GM21447 (cell line): ENCODE measurements at regions not wholly inside any gene's neighbourhood (a gene's known extent, or its start where the extent isn't known, plus 50 kb on each side); places are given as distances from the start of the nearest gene placed in this dataset.

Source experiments
- ATAC-seq: cut with Tn5 transposase; IDR thresholded peaks from one replicate; pipeline ENCODE4 v1.9.1; 2021; ENCODE audit not compliant: unreplicated experiment

DNA sequence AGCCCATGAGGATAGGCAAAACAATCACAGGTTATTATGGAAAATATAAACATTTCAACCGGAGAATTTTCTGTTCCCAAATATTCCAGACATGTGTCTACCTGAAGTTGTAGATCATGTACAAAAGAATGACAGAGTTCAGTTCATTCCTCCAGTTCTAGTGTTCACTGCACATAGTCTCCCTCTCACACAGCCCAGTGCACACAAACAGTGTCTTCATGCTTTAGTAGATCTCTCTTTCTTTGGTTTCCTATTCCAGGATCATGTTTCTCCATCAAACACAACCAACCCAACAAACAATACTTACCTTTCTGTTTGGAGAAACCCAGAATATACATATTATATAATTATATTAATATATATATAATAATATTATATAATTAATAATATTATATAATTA is 671.9 kb downstream of the TRIML1 start:
- no peak for ATAC-seq

DNA sequence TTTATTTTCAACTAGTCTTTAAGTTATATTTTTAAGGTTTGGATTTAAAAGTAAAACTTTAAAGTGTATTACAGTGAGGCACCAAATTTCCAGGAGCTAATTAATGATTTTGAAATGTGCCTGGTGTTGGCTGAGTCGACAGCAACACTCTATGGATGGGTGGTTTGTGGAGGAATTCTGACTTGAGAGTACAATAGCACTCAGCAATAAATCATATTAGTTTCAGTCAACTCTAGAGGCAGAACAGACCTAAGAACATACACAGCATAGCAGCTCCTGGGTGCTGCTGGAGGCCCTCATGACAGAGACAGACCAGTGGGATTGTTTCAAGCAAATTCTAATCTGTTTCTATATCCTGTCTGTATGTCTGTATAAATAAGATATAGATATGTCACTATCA is 673.4 kb downstream of the TRIML1 start:
- ATAC-seq = no peak

DNA sequence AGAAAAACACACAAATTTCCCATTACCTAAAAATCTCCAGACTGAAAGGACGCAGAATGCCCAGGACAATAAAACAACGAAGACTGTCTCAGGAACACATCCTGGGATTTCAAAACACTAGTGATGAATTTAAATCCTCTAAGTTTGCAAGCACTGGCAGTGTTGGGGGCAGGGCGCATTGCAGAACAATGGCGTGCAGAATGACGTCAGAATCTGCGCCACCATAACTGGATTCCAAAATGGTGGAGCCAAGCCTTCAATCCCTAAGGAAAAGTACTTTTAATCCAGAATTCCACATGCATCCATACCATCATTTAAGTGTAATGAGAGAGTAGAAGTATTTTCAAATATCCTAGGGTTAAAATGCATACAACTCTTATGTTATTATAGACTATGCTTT is 679.1 kb downstream of the TRIML1 start:
- ATAC-seq = no peak

DNA sequence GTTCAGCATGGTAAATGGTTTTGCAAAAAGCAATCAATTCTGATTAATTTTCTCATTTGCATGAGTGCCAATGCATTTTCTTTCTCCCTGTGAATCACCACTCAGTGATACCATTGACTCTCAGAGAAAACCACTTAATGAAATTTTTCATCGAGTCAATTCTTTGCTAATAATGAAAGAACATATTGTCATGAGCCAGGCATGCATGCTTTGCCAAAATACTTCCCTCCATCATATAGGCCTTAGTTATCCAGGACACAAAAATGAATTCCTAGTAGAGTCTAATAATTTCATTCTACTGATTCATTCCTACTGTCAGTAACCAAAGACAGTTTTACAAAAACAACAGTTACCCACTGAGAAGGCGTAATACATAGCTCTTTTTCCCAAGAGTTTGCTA is 680.0 kb downstream of the TRIML1 start:
- ATAC-seq = no peak

DNA sequence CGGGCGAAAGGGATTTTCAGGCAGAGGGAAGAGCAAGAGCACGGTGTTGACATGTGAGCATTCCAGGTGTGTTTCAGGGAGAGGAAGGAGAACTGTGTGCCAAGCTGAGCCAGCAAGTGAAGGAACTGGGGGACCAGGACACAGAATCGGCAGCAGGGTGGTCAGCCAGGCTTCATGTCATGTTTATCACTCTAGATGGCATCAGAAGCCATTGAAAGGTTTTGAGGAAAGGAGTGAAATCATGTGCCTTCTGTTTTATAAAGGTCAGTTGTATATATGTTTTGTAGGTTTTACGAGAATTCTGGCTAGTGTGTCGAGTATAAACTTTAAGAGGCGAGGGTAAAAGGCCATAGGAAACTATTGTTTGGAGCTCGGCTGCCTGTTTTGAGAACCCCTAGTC is 682.3 kb downstream of the TRIML1 start:
- ATAC-seq = no peak

DNA sequence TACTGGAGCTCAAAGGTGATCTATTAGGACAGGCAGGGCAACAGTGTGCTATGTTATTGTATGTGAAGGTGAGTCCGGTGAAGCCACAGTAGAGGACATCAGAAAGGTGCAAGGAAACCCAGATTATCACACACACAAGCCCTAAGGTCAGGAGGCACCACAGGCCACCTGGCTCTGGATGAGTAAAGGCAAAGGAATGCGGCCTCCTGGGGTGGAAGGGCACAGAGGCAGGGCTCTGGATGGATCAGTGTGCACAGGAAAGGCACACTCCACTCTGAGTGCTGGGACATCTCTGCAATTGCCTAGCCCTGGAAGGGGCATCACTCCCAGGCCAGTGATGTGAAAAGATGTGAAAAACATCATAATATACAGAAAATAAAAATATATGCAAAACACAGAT is 683.5 kb downstream of the TRIML1 start:
- no peak for ATAC-seq

DNA sequence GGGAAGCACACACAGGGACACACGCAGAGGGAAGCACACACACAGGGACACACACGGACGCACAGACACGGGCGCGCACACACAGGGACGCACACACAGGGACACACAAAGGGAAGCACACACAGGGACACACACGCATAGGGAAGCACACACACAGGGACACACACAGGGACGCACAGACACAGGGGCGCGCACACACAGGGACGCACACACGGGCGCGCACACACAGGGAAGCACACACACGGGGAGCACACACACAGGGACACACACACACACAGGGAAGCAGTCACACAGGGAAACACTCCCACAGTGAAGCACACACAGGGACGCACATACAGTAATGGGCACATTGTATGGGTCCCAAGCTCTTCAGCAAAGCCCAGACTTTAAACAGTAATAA is 685.3 kb downstream of the TRIML1 start:
- ATAC-seq = no peak

DNA sequence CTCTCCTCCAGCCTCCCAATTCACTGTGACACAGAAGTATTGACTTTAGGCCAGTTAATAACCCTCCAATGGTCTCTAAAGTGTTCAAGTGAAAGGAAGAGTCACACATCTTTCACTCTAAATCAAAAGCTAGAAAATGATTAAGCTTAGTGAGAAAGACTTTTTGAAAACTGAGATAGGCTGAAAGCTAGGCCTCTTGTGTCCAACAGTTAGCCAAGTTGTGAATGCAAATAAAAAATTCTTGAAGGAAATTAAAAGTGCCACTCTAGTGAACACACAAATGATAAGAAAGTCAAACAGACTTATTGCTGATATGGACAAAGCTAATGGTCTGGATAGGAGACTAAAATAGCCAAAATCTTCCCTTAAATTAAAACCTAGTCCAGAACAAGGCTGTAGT is 687.2 kb downstream of the TRIML1 start:
- ATAC-seq = no peak

DNA sequence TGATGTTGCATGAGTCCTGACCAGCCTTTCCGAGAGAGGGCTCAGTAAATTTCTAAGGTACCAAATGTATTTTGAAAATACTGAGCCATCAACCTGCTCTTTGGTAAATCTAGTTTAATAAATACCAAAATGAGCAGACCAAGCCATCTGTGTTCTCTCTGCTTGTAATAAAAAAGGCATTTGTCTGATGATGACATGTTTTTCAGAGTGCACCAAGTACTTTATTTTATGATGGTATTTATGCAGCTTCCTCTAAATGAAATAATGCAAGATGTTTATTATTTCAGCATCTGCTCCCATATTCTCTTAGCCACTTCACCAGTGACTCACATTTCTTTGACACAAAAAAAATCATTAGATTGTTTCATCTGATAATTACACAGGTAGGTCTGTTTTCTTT is 700.5 kb downstream of the TRIML1 start:
- no peak for ATAC-seq

DNA sequence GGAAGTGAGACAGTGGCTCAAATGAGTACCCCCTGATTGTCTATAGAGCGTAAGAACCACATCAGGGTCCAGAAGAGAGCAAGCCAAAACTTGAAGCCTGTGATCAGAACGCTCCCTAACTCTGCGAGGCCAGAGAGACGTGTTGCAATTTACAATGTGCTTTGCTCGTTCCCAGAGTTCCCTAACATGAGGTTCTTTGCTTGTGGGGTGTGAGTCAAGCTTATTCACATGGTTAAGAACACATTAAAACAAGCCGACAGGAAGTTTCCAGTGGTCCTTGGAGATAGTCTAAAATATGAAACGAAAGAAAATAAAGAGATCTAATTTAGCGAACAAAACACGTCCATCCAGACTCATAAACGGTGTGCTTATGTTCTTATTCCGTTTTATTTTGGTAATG is 702.3 kb downstream of the TRIML1 start:
- ATAC-seq = no peak

DNA sequence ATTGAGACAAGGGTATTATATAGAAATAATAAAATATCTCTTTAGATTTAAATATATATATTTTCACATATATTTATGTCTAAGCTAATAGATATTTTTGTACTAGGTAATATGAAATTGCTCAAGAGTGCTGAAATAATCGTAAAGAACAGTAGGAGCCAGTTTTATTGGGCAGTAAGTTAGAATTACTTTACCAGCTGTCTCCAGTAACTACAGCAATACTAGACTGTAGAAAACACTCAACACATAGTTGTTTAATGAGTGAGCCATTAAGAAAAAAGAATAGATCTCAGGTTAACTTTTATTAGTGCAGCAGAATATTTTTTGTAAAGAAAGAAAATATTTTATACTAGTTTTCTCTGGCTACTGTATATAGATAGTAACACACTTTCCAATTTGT is 715.2 kb downstream of the TRIML1 start:
- ATAC-seq = no peak

DNA sequence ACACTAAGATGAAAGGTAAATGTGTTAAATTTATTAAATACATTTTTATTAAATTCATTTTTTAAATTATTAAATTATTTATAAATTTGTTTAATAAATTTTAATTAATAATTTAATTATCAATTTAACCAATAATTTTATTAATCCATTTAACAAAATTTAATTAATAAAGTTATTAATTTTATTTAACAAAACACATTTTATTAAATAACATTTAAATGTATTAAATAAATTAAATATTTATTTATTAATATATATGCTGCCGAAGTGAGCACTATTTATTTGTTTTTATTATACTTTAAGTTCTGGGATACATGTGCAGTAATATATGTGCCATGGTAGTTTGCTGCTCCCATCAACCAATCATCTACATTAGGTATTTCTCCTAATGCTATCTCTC is 719.5 kb downstream of the TRIML1 start:
- ATAC-seq = no peak

DNA sequence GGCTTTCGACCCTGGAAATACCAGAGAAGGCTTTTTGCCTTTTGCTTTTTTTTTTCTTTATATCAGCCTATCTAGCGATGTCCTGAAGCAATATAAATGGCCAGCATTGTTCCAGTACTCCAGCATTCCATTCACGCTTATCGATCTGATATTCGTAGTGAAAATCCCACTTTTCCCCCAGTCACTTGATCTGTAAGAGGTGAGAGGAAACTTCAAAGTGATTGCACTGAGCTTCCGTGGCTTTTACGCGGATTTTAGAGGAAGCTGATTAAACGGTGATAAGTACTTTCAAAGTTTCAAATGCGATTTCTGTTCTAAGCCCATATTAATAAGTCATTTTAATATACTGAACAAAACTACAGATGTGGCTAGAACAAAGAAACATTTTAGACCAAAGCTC is 725.5 kb downstream of the TRIML1 start:
- ATAC-seq = no peak

DNA sequence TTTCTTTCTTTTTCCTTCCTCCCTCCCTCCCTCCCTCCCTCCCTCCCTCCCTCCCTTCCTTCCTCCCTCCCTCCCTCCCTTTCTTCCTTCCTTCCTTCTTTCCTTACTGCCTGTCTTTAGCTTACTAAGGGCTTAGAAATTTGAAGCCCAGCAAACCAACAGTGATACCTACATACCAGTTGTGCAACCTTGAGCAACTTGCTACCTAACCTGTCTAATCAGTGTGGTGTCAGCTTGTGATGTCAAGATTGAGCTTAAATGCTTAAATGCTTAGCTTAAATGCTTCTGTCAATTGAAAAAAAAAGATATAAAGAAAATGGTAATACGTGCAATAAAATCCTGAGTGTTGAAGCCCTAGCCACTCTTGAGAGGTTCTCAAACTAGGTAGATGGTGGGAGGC is 728.6 kb downstream of the TRIML1 start:
- ATAC-seq = no peak

DNA sequence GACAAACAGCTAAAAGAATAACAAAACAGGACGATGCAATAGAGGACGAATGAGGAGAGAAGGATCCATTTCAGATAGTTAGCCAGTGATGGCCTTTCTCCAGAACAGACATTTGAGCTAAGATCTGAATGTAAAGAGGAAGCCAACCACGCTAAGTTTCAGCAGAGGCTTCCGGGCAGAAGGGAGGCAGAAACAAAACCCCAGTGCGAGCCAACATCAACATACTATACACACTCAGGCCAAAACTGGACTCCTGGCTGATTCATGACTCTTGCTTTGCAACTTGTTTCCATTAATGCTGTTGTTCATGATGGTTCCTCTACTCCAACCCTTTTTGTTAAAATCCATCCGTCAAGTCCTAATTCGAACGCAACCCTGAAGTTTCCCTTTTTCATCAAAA is 730.3 kb downstream of the TRIML1 start:
- no peak for ATAC-seq

DNA sequence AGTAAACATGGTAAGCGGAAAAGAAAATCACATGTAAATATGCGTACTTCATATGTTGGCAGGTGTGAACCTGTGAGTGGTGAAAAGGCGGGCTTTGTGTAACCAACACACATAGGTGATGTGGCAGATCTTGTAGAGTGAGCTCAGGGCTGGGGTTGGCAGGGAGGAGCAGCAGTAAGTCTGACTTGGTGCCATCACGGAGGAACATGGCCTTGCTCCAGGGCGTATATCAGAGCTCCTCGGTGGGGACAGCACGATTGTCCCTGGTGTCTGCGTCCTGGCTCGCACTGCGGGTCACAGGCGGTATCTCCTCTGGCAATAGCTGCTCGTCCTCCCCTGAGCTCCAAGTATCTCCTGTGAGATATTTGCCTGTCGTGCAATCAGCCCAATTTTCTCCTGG is 733.6 kb downstream of the TRIML1 start:
- ATAC-seq = no peak

DNA sequence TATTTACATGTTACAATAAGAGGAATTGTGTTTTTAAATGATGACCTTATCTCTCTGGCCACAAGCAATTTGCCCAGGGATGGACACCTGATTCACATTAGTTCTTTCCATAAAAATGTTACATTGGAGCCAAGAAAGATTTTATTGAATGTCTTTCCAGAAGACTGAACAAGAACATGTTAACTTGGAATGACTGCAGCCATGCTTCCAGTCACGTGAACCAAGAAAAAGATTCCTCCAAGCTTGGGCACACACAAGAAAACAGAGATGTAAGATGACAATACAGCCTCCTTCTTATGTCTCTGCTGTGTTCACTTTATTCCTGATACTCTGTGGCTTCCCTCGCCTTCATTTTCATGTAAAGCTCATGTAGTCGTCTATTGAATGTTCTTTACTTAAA is 737.6 kb downstream of the TRIML1 start:
- ATAC-seq = no peak

DNA sequence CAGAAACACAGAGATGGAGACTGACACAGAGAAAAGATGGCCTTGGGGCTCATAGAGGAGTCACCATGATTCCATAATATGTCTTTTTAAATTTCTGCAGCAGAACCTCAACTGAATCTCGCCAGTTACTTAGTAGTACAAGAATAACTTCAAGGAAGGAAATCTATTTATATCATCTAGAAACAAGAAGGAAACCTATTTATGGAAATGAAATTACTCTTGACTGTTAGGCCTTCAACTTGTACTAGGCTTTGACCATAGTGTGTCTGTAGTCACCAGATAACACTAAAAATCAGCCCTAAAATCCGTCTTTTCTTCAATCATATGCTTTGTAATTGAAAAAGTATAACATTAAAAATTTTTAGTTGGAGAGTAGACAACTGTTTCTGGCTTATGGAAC is 740.4 kb downstream of the TRIML1 start:
- ATAC-seq = no peak

DNA sequence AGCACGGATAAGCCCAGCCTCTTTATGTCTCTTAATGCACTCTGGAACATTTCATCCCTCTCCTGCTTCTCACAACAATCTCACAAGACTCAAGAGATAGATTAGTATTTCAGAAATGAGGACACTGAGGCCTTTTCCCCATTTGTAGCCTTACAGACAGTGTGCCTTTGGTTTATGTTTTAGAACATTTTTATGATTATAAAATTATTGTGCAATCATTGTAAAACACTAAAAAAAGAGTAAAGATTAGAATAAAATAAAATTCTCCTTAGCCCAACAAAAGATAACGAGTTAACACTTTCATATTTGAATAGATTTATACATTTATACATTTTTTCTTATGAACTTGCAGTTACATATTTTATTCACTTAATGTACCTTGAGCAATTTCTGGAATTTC is 748.7 kb downstream of the TRIML1 start:
- ATAC-seq = no peak

DNA sequence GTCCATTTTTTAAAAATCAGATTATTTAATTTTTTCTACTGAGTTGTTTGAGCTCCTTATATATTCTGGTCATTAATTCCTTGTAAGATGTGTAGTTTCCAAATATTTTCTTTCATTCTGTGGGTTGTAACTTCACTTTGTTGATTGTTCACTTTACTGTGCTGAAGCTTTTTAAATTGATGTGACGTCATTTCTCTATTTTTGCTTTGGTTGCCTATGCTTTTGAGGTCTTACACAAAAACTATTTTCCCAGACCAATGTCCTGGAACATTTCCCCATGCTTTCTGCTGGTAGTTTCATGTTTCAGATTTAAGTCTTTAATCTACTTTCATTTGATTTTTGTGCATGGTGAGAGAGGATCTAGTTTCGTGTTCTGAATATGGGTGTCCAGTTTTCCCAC is 753.6 kb downstream of the TRIML1 start:
- ATAC-seq = no peak

DNA sequence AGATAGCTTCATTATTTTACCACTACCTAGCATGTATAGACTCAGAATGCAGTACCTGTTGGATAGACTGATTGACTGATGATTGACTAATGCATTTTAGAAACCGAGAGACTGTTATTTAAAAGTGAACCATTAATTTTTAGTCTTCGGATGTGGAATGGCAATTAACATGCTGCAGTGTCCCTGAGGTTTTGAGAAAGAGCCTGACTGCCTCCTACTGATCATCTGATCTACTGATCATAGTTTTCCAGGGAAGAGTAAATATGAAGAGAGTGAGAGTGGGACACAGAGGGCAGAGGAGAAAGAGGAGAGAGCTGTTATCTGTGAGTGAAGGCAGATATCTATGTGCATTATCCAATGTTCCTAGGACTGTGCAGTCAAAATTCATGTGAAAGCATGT is 764.7 kb downstream of the TRIML1 start:
- ATAC-seq = no peak

DNA sequence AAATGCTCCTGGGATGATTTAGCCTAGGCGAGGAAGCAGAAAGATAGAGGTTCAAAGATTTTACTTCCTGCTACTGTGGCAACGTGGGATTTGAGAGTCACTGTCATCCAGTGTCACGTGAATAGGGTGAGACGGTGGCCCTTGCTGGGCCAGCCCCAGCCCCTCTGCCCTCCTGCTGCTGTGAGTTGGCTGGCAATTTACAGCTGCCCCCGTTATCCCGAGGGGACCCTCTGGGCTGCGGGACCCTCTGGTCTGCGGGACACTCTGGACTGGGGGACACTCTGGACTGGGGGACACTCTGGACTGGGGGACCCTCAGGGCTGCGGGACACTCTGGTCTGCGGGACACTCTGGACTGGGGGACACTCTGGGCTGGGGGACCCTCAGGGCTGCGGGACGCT is 765.4 kb downstream of the TRIML1 start:
- no peak for ATAC-seq

DNA sequence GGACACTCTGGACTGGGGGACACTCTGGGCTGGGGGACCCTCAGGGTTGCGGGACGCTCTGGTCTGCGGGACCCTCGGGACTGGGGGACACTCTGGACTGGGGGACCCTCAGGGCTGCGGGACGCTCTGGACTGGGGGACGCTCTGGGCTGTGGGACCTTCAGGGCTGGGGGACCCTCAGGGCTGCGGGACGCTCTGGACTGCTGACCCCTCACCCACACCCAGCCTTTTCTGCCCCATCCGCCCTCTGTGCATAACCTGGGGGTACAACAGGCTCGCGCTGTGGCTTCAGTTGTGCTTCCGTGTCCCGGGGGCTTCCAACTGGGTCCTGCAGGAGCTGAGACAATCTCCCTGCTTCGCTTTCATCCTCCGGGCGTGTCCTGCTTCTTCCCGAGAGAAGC is 766.0 kb downstream of the TRIML1 start:
- no peak for ATAC-seq

DNA sequence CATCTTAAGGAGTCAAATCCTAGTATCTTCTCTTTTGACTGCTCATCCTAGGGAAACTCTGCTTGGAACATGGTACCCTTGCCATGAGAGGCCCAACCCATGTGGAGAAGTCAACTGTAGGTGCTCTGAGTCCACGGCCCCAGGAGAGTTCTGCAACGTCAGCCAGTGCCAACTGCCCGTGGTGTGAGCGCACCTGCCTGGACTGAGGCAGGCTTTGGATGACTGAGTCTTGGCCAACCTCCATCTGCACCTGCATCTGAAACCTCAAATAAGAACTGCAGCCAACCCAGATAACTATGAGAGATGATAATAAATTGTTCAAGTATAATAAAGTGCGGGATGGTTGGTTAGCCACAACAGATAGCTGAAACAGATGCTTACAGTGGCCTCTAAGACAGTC is 772.0 kb downstream of the TRIML1 start:
- no peak for ATAC-seq
